A549 (cell line): ENCODE measurements at regions not wholly inside any gene's neighbourhood (a gene's known extent, or its start where the extent isn't known, plus 50 kb on each side); places are given as distances from the start of the nearest gene placed in this dataset.

Experiments
- ATAC-seq, 2 experiments: fragments of 200-7000 bp in 1 of 2; fragments of >200 bp in 1 of 2; cut with Nextera tagmentation in 1 of 2; cut with Tn5 transposase in 1 of 2; 3 replicates each; pipeline versions ENCODE4 v1.8.0 to v1.9.1; 2018 to 2020; ENCODE audit warnings: mild to moderate bottlenecking in 1 of 2, moderate library complexity in 1 of 2
- CTCF ChIA-PET: fragments of 300-600 bp; sonication (Branson Sonifier 250); formaldehyde crosslinking; extraction: SDS; loops from one replicate; lab custom pipeline; 2021; ENCODE audit warnings: antibody characterized with exemption, inconsistent platforms; lab: Yijun Ruan, JAX
- POLR2A ChIA-PET: fragments of 350-600 bp; formaldehyde crosslinking; extraction: SDS; loops from one replicate; lab custom pipeline; 2021; ENCODE audit warnings: antibody characterized with exemption, inconsistent platforms; lab: Yijun Ruan, JAX
- DNase-seq, 2 experiments: peaks; one replicate each; pipeline versions ENCODE4 v3.0.0 to v3.0.0-alpha.2; 2011 to 2016; ENCODE audit warnings: low read depth in 1 of 2, low spot score in 1 of 2
- FAIRE-seq: peaks from 2 replicates; lab custom pipeline; 2011; peaks lifted over from hg19 to GRCh38; lab: Jason Lieb, UNC
- H3K27ac ChIP-seq, 2 experiments: fragments of >200 bp; sonication (Bioruptor Twin); formaldehyde crosslinking; 3 replicates each; pipeline ENCODE4 v1.5.1; 2016 to 2017
- H3K4me1 ChIP-seq: fragments of >200 bp; sonication (Bioruptor Twin); formaldehyde crosslinking; 3 replicates; pipeline ENCODE4 v1.6.1; 2016
- H3K4me2 ChIP-seq: fragments of >200 bp; sonication (Bioruptor Twin); formaldehyde crosslinking; 3 replicates; pipeline ENCODE4 v1.6.1; 2016
- H3K4me3 ChIP-seq: fragments of >200 bp; sonication (Bioruptor Twin); formaldehyde crosslinking; 3 replicates; pipeline ENCODE4 v1.5.1; 2016
- H3K9me3 ChIP-seq: fragments of >200 bp; sonication (Bioruptor Twin); formaldehyde crosslinking; 3 replicates; pipeline ENCODE4 v1.6.1; 2016
- ATOH8 ChIP-seq: fragments of 250-450 bp; sonication (Bioruptor Pico); IDR thresholded peaks from 2 replicates; pipeline ENCODE4 v1.5.0; 2020; ENCODE audit warnings: low read depth, mild to moderate bottlenecking, moderate library complexity
- BCL3 ChIP-seq: fragments of >200 bp; sonication (Bioruptor Twin); formaldehyde crosslinking; IDR thresholded peaks from 3 replicates; pipeline ENCODE4 v1.6.1; 2016
- CBX2 ChIP-seq: fragments of 200-600 bp; sonication (generic); IDR thresholded peaks from 2 replicates; pipeline ENCODE4 v1.6.1; 2016; ENCODE audit warnings: low read depth, mild to moderate bottlenecking, borderline replicate concordance
- CBX8 ChIP-seq: fragments of 200-600 bp; sonication (generic); IDR thresholded peaks from 2 replicates; pipeline ENCODE4 v1.6.1; 2016
- CEBPB ChIP-seq, 2 experiments: fragments of >200 bp in 1 of 2; sonication (Bioruptor Twin) in 1 of 2; formaldehyde crosslinking in 1 of 2; IDR thresholded peaks; 2 replicates each; pipeline ENCODE4 v1.6.1; 2012 to 2016
- CHD2 ChIP-seq: fragments of 150-350 bp; IDR thresholded peaks from 2 replicates; pipeline ENCODE4 v1.6.1; 2014; ENCODE audit warnings: low read length; ENCODE audit not compliant: partially characterized antibody
- EHMT2 ChIP-seq: fragments of 200-600 bp; sonication (generic); IDR thresholded peaks from 2 replicates; pipeline ENCODE4 v1.6.1; 2016; ENCODE audit warnings: antibody characterized with exemption, low read depth, mild to moderate bottlenecking, moderate library complexity
- FOSL2 ChIP-seq, 2 experiments: fragments of 450-650 bp in 1 of 2; fragments of >200 bp in 1 of 2; sonication (Bioruptor Twin) in 1 of 2; formaldehyde crosslinking; IDR thresholded peaks; 2 replicates each; pipeline versions ENCODE4 v1.5.0 to v1.6.1; 2016 to 2020; ENCODE audit warnings: mild to moderate bottlenecking in 1 of 2, moderate library complexity in 1 of 2
- HDAC2 ChIP-seq: fragments of 200-600 bp; sonication (generic); IDR thresholded peaks from 2 replicates; pipeline ENCODE4 v1.6.1; 2016
- HEYL ChIP-seq: fragments of 250-450 bp; sonication (Bioruptor Pico); IDR thresholded peaks from 2 replicates; pipeline ENCODE4 v1.8.0; 2021; ENCODE audit warnings: mild to moderate bottlenecking, moderate library complexity
- HOXB5 ChIP-seq: fragments of 250-450 bp; sonication (Bioruptor Pico); IDR thresholded peaks from 2 replicates; pipeline ENCODE4 v1.5.0; 2020; ENCODE audit warnings: mild to moderate bottlenecking, moderate library complexity
- JUN ChIP-seq, 2 experiments: fragments of >200 bp; sonication (Bioruptor Twin); formaldehyde crosslinking; IDR thresholded peaks; 2 replicates in 1 of 2; 3 replicates in 1 of 2; pipeline ENCODE4 v1.6.1; 2016 to 2017
- JUNB ChIP-seq: fragments of >200 bp; sonication (Bioruptor Twin); formaldehyde crosslinking; IDR thresholded peaks from 2 replicates; pipeline ENCODE4 v1.6.1; 2016
- MAFK ChIP-seq: fragments of 450-650 bp; IDR thresholded peaks from 2 replicates; pipeline ENCODE4 v1.6.1; 2014; ENCODE audit not compliant: partially characterized antibody
- MAZ ChIP-seq: fragments of 150-350 bp; IDR thresholded peaks from 2 replicates; pipeline ENCODE4 v1.6.1; 2014; ENCODE audit warnings: antibody characterized with exemption, low read depth, low read length, borderline replicate concordance
- NFE2L2 ChIP-seq: fragments of 150-350 bp; conservative IDR thresholded peaks from 2 replicates; pipeline ENCODE4 v1.6.1; 2014; ENCODE audit warnings: low read length
- NR3C1 ChIP-seq: fragments of >200 bp; sonication (Bioruptor Twin); formaldehyde crosslinking; IDR thresholded peaks from 3 replicates; pipeline ENCODE4 v1.6.1; 2017
- PHF8 ChIP-seq: fragments of 200-600 bp; sonication (generic); IDR thresholded peaks from 2 replicates; pipeline ENCODE4 v1.6.1; 2016; ENCODE audit warnings: low read depth, mild to moderate bottlenecking, antibody characterized with exemption, moderate library complexity, borderline replicate concordance
- RAD21 ChIP-seq, 2 experiments: fragments of >200 bp in 1 of 2; sonication (Bioruptor Twin) in 1 of 2; formaldehyde crosslinking in 1 of 2; IDR thresholded peaks in 1 of 2; conservative IDR thresholded peaks in 1 of 2; 2 replicates in 1 of 2; 3 replicates in 1 of 2; pipeline ENCODE4 v1.6.1; 2012 to 2018; ENCODE audit warnings: inconsistent platforms in 1 of 2
- RFX5 ChIP-seq: fragments of 450-650 bp; IDR thresholded peaks from 2 replicates; pipeline ENCODE4 v1.7.1; 2014; ENCODE audit warnings: antibody characterized with exemption, mild to moderate bottlenecking, moderate library complexity
- RNF2 ChIP-seq: fragments of 200-600 bp; sonication (generic); IDR thresholded peaks from 2 replicates; pipeline ENCODE4 v1.6.1; 2016; ENCODE audit warnings: low read depth, mild to moderate bottlenecking, antibody characterized with exemption, moderate library complexity, borderline replicate concordance
- SMC3 ChIP-seq: fragments of >200 bp; sonication (Bioruptor Twin); formaldehyde crosslinking; IDR thresholded peaks from 3 replicates; pipeline ENCODE4 v1.6.1; 2018; ENCODE audit warnings: inconsistent platforms
- SREBF2 ChIP-seq: fragments of 450-650 bp; IDR thresholded peaks from 2 replicates; pipeline ENCODE4 v1.6.1; 2014; ENCODE audit warnings: mild to moderate bottlenecking, moderate library complexity
- TFCP2L1 ChIP-seq: fragments of 250-450 bp; sonication (Bioruptor Pico); IDR thresholded peaks from 2 replicates; pipeline ENCODE4 v1.5.0; 2021; ENCODE audit warnings: mild to moderate bottlenecking
- ZC3H11A ChIP-seq: fragments of 450-650 bp; IDR thresholded peaks from 2 replicates; pipeline ENCODE4 v1.6.1; 2014; ENCODE audit warnings: antibody characterized with exemption, mild to moderate bottlenecking
- ZFP36 ChIP-seq: fragments of 450-650 bp; IDR thresholded peaks from 2 replicates; pipeline ENCODE4 v1.6.1; 2014; ENCODE audit warnings: borderline replicate concordance; ENCODE audit not compliant: partially characterized antibody
- ZSCAN20 ChIP-seq: fragments of 250-450 bp; sonication (Bioruptor Pico); IDR thresholded peaks from 2 replicates; pipeline ENCODE4 v1.8.0; 2022; ENCODE audit warnings: mild to moderate bottlenecking, moderate library complexity
- WGBS: methylation state at CpG from one replicate; pipeline ENCODE4 v1.1.6; 2017; ENCODE audit errors: missing lambda C conversion rate; 5-methylcytosine and 5-hydroxymethylcytosine counted together
- TF ChIP-seq, protein P1 (sequence below): fragments of >200 bp; sonication (Bioruptor Twin); formaldehyde crosslinking; IDR thresholded peaks from 3 replicates; pipeline ENCODE4 v1.5.1; 2016
- TF ChIP-seq, protein P2 (sequence below): IDR thresholded peaks from 2 replicates; pipeline ENCODE4 v1.6.1; 2012; ENCODE audit warnings: low read depth, borderline replicate concordance
- TF ChIP-seq, protein P3 (sequence below): fragments of 250-450 bp; sonication (Bioruptor Pico); IDR thresholded peaks from 2 replicates; pipeline ENCODE4 v1.5.0; 2021; ENCODE audit warnings: mild to moderate bottlenecking, moderate library complexity, borderline replicate concordance

- no peak for TF ChIP-seq BCL3
Measured at GRCh38 chr5:6083311-6083978, 294.9 kb downstream of the MED10 start (continued).

DNA sequence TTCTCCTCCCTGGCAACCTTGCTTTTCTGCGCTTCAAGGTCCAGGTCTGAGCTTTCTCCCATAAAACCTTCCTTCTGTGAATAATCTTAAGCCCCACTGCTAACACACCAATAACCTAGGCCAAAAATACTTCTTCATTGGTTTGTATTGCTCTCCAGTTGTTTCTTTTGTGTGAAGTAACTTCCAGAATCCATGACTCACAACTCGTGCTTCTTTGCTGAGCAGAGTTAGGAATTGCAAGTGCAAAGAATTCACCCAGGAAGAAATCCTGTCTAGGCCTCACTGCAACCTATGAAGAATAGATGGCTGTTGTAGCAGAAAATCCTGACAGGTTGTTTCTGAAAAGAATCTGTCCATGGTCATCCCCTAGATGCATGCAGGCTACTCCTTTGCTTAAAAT is 295.7 kb downstream of the MED10 start:
- no peak for ATAC-seq
- 66% methylated on average over 2 of the region's 2 CpGs for WGBS

GRCh38 chr5:6081727-6082210 is 296.6 kb downstream of the MED10 start:
- no peak for DNase-seq
- FAIRE-seq = no peak
- Histone ChIP-seq H3K4me1 (peaks cover 19% of the 10 kb centered on the region; the same call in 2 of the 3 replicates), H3K27ac (no peak overlapping the region), H3K9me3 (no peaks in the 10 kb centered on the region), H3K4me3 (no peak overlapping the region)
- ChIA-PET CTCF (interaction anchor here (0.6 to 0.7 kb wide), 2 partner anchors 27 to 165 kb away, joined by 3 read pairs; no protein-coding TSS in a partner anchor), POLR2A (no interaction called here)
- ATAC-seq = 0 out of 6 replicates have a peak, but pooled peaks of 1 of the 2 experiments have one; percentile 40
- 29% methylated on average over 4 of the region's 4 CpGs for WGBS
- no peak for TF ChIP-seq MAZ
- TF ChIP-seq TFCP2L1 (CRISPR knock-in tag) = no peak
- TF ChIP-seq CBX8 = no peak
- TF ChIP-seq ZFP36 = no peak
- TF ChIP-seq HDAC2 = no peak
- TF ChIP-seq CHD2 = no peak
- TF ChIP-seq RAD21 (conservative IDR thresholded peaks at IDR 0.05 in 1 of 2, IDR thresholded peaks at IDR 0.05 in 1 of 2) = no peak
- TF ChIP-seq BCL3 = no peak
- no peak for TF ChIP-seq ATOH8 (CRISPR knock-in tag)
- TF ChIP-seq JUNB = no peak
- TF ChIP-seq MAFK = no peak
- TF ChIP-seq CEBPB (IDR thresholded peaks at IDR 0.05) = no peak
- TF ChIP-seq SMC3 = no peak
- TF ChIP-seq, all 56 proteins: peak for 0
- 0 out of 3 replicates have a peak overlapping the region, but pooled peaks have one; percentile 8 for H3K4me2 ChIP-seq

More for the DNA sequence above, 295.7 kb downstream of the MED10 start:
- DNase-seq (no peak), FAIRE-seq (no peak)
- POLR2A ChIA-PET = no interaction called here
- Histone ChIP-seq H3K4me2 (no peak overlapping the region), H3K9me3 (no peaks in the 10 kb centered on the region), H3K4me3 (no peak overlapping the region), H3K27ac (no peak overlapping the region), H3K4me1 (peaks cover 19% of the 10 kb centered on the region; the same call in 2 of the 3 replicates)
- no peak for TF ChIP-seq HEYL (CRISPR knock-in tag)
- no peak for TF ChIP-seq SREBF2
- TF ChIP-seq RFX5 = no peak
- TF ChIP-seq, protein P1, sequence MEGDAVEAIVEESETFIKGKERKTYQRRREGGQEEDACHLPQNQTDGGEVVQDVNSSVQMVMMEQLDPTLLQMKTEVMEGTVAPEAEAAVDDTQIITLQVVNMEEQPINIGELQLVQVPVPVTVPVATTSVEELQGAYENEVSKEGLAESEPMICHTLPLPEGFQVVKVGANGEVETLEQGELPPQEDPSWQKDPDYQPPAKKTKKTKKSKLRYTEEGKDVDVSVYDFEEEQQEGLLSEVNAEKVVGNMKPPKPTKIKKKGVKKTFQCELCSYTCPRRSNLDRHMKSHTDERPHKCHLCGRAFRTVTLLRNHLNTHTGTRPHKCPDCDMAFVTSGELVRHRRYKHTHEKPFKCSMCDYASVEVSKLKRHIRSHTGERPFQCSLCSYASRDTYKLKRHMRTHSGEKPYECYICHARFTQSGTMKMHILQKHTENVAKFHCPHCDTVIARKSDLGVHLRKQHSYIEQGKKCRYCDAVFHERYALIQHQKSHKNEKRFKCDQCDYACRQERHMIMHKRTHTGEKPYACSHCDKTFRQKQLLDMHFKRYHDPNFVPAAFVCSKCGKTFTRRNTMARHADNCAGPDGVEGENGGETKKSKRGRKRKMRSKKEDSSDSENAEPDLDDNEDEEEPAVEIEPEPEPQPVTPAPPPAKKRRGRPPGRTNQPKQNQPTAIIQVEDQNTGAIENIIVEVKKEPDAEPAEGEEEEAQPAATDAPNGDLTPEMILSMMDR = no peak
- no peak for TF ChIP-seq PHF8
- no peak for TF ChIP-seq CBX2
- no peak for TF ChIP-seq FOSL2 (IDR thresholded peaks at IDR 0.05)
- TF ChIP-seq FOSL2 (CRISPR knock-in tag; IDR thresholded peaks at IDR 0.05) = no peak
- TF ChIP-seq ZSCAN20 = no peak
- TF ChIP-seq ZC3H11A = no peak
- no peak for TF ChIP-seq NFE2L2
- TF ChIP-seq NR3C1 = no peak
- no peak for TF ChIP-seq HOXB5 (CRISPR knock-in tag)
- no peak for TF ChIP-seq JUN (IDR thresholded peaks at IDR 0.05)
- TF ChIP-seq, protein P2, sequence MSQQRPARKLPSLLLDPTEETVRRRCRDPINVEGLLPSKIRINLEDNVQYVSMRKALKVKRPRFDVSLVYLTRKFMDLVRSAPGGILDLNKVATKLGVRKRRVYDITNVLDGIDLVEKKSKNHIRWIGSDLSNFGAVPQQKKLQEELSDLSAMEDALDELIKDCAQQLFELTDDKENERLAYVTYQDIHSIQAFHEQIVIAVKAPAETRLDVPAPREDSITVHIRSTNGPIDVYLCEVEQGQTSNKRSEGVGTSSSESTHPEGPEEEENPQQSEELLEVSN = no peak
- TF ChIP-seq EHMT2 = no peak
- TF ChIP-seq RNF2 = no peak
- TF ChIP-seq, protein P3, sequence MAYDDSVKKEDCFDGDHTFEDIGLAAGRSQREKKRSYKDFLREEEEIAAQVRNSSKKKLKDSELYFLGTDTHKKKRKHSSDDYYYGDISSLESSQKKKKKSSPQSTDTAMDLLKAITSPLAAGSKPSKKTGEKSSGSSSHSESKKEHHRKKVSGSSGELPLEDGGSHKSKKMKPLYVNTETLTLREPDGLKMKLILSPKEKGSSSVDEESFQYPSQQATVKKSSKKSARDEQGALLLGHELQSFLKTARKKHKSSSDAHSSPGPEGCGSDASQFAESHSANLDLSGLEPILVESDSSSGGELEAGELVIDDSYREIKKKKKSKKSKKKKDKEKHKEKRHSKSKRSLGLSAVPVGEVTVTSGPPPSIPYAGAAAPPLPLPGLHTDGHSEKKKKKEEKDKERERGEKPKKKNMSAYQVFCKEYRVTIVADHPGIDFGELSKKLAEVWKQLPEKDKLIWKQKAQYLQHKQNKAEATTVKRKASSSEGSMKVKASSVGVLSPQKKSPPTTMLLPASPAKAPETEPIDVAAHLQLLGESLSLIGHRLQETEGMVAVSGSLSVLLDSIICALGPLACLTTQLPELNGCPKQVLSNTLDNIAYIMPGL (CRISPR knock-in tag) = no peak
- TF ChIP-seq TFCP2L1 (CRISPR knock-in tag) = no peak
- CTCF ChIA-PET = interaction anchor here (1.0 kb wide), 1 partner anchor 9 kb away, joined by 3 read pairs; no protein-coding TSS in a partner anchor
